ENCODE measurements at regions not wholly inside any gene's neighbourhood (a gene's known extent, or its start where the extent isn't known, plus 50 kb on each side); places are given as distances from the start of the nearest gene placed in this dataset.
"Not testable (repeated sequence)": the region's sequence is repeated elsewhere in the genome, so short reads cannot be mapped to it uniquely, and the experiment has no call there.

- no peak for DNase-seq
Observed at GRCh38 chr21:14677013-14677412, 130.9 kb upstream of the SAMSN1 start.

GRCh38 chr21:14675774-14676530, 129.8 kb upstream of the SAMSN1 start:
- DNase-seq, result no peak

- DNase-seq, result no peak
Observed at GRCh38 chr21:14673649-14674048, 127.5 kb upstream of the SAMSN1 start.

GRCh38 chr21:14672466-14672865, 126.4 kb upstream of the SAMSN1 start:
- DNase-seq, result no peak

GRCh38 chr21:14670409-14670808, 124.3 kb upstream of the SAMSN1 start:
- DNase-seq, result no peak

- not testable (repeated sequence) for DNase-seq
Observed at GRCh38 chr21:14669092-14669491, 123.0 kb upstream of the SAMSN1 start.

- DNase-seq, result no peak
Observed at GRCh38 chr21:14657241-14658008, 111.3 kb upstream of the SAMSN1 start.

- DNase-seq, result no peak
Observed at GRCh38 chr21:14646893-14647292, 100.8 kb upstream of the SAMSN1 start.

- no peak for DNase-seq
Observed at GRCh38 chr21:14645702-14646101, 99.6 kb upstream of the SAMSN1 start.

GRCh38 chr21:14632359-14632758, 86.2 kb upstream of the SAMSN1 start:
- no peak for DNase-seq

GRCh38 chr21:14630556-14631069, 84.5 kb upstream of the SAMSN1 start:
- no peak for DNase-seq

- DNase-seq, result no peak
Observed at GRCh38 chr21:14629461-14629860, 83.3 kb upstream of the SAMSN1 start.

GRCh38 chr21:14623079-14623478, 77.0 kb upstream of the SAMSN1 start:
- not testable (repeated sequence) for DNase-seq

GRCh38 chr21:14620152-14620551, 74.0 kb upstream of the SAMSN1 start:
- no peak for DNase-seq

GRCh38 chr21:14617871-14618270, 71.8 kb upstream of the SAMSN1 start:
- no peak for DNase-seq

- DNase-seq, result no peak
Observed at GRCh38 chr21:14617040-14617393, 70.9 kb upstream of the SAMSN1 start.

- no peak for DNase-seq
Observed at GRCh38 chr21:14616380-14617039, 70.4 kb upstream of the SAMSN1 start.

- DNase-seq, result no peak
Observed at GRCh38 chr21:14615359-14615974, 69.4 kb upstream of the SAMSN1 start.

GRCh38 chr21:14614287-14614686, 68.2 kb upstream of the SAMSN1 start:
- no peak for DNase-seq

- DNase-seq, result no peak
Observed at GRCh38 chr21:14613486-14614224, 67.5 kb upstream of the SAMSN1 start.

- DNase-seq, result not testable (repeated sequence)
Observed at GRCh38 chr21:14610119-14610518, 64.0 kb upstream of the SAMSN1 start.

- no peak for DNase-seq
Observed at GRCh38 chr21:14609274-14609673, 63.2 kb upstream of the SAMSN1 start.
